ENCODE measurements at regions not wholly inside any gene's neighbourhood (a gene's known extent, or its start where the extent isn't known, plus 50 kb on each side); places are given as distances from the start of the nearest gene placed in this dataset.

GRCh38 chr18:61261870-61262269 is 71.4 kb upstream of the CDH20 start:
- H3F3A ChIP-seq (ENCODE audit: insufficient read depth, low read length): no peaks in the 10 kb centered on the region
- no peaks in the 10 kb centered on the region for H3K9me3 ChIP-seq (ENCODE audit: low read length)
- H3K27ac ChIP-seq (ENCODE audit: low read depth, low read length, poor library complexity, severe bottlenecking): no peak overlapping the region
- H3K9ac ChIP-seq (ENCODE audit: low read length): no peak overlapping the region
- no peak overlapping the region for H3K4me2 ChIP-seq (ENCODE audit: low read length)
- no peaks in the 10 kb centered on the region for H3K79me2 ChIP-seq (ENCODE audit: insufficient read depth, low read length)
- TF ChIP-seq CTCF (IDR thresholded peaks at IDR 0.05; ENCODE audit: low read length) (no peak), EZH2 (IDR thresholded peaks at IDR 0.05; ENCODE audit: borderline replicate concordance, low read length) (no peak)
- no peaks in the 10 kb centered on the region for H3K27me3 ChIP-seq (ENCODE audit: insufficient read depth, low read length)
- H2AFZ ChIP-seq (ENCODE audit: low read length): no peak overlapping the region
- H3K4me1 ChIP-seq (ENCODE audit: insufficient read depth, low read length, severe bottlenecking): no peaks in the 10 kb centered on the region
- no peaks in the 10 kb centered on the region for H3K9me2 ChIP-seq (ENCODE audit: low read depth, low read length)
- H3K4me3 ChIP-seq (ENCODE audit: low read depth, low read length, poor library complexity, severe bottlenecking): no peak overlapping the region
- H4K20me1 ChIP-seq (ENCODE audit: insufficient read depth, low read length): no peaks in the 10 kb centered on the region
- no peaks in the 10 kb centered on the region for H3K36me3 ChIP-seq (ENCODE audit: insufficient read depth, low read length)

- no peak for TF ChIP-seq CTCF (IDR thresholded peaks at IDR 0.05; ENCODE audit: low read length)
- TF ChIP-seq EZH2 (IDR thresholded peaks at IDR 0.05; ENCODE audit: borderline replicate concordance, low read length): no peak
- H3K4me2 ChIP-seq (ENCODE audit: low read length): no peak overlapping the region
- H3K79me2 ChIP-seq (ENCODE audit: insufficient read depth, low read length): no peaks in the 10 kb centered on the region
- no peaks in the 10 kb centered on the region for H3K4me1 ChIP-seq (ENCODE audit: insufficient read depth, low read length, severe bottlenecking)
- no peak overlapping the region for H3K9ac ChIP-seq (ENCODE audit: low read length)
- no peaks in the 10 kb centered on the region for H3K9me2 ChIP-seq (ENCODE audit: low read depth, low read length)
- no peaks in the 10 kb centered on the region for H3K9me3 ChIP-seq (ENCODE audit: low read length)
- H3K36me3 ChIP-seq (ENCODE audit: insufficient read depth, low read length): no peaks in the 10 kb centered on the region
- H3K27me3 ChIP-seq (ENCODE audit: insufficient read depth, low read length): no peaks in the 10 kb centered on the region
- H2AFZ ChIP-seq (ENCODE audit: low read length): no peak overlapping the region
- H3K4me3 ChIP-seq (ENCODE audit: low read depth, low read length, poor library complexity, severe bottlenecking): no peak overlapping the region
- H4K20me1 ChIP-seq (ENCODE audit: insufficient read depth, low read length): no peaks in the 10 kb centered on the region
- no peak overlapping the region for H3K27ac ChIP-seq (ENCODE audit: low read depth, low read length, poor library complexity, severe bottlenecking)
- H3F3A ChIP-seq (ENCODE audit: insufficient read depth, low read length): no peaks in the 10 kb centered on the region
Measured at GRCh38 chr18:61272793-61273192, 60.4 kb upstream of the CDH20 start.

GRCh38 chr18:61273533-61273932 is 59.7 kb upstream of the CDH20 start:
- H3K9me3 ChIP-seq (ENCODE audit: low read length): no peaks in the 10 kb centered on the region

More at GRCh38 chr18:61273533-61273932, 59.7 kb upstream of the CDH20 start:
- no peaks in the 10 kb centered on the region for H4K20me1 ChIP-seq (ENCODE audit: insufficient read depth, low read length)
- no peaks in the 10 kb centered on the region for H3K36me3 ChIP-seq (ENCODE audit: insufficient read depth, low read length)
- no peak overlapping the region for H3K4me2 ChIP-seq (ENCODE audit: low read length)
- H2AFZ ChIP-seq (ENCODE audit: low read length): no peak overlapping the region
- no peaks in the 10 kb centered on the region for H3K9me2 ChIP-seq (ENCODE audit: low read depth, low read length)
- no peaks in the 10 kb centered on the region for H3K79me2 ChIP-seq (ENCODE audit: insufficient read depth, low read length)
- H3K9ac ChIP-seq (ENCODE audit: low read length): no peak overlapping the region
- H3K27ac ChIP-seq (ENCODE audit: low read depth, low read length, poor library complexity, severe bottlenecking): no peak overlapping the region
- no peaks in the 10 kb centered on the region for H3K27me3 ChIP-seq (ENCODE audit: insufficient read depth, low read length)
- H3K4me3 ChIP-seq (ENCODE audit: low read depth, low read length, poor library complexity, severe bottlenecking): no peak overlapping the region
- H3F3A ChIP-seq (ENCODE audit: insufficient read depth, low read length): no peaks in the 10 kb centered on the region
- TF ChIP-seq EZH2 (IDR thresholded peaks at IDR 0.05; ENCODE audit: borderline replicate concordance, low read length) (no peak), CTCF (IDR thresholded peaks at IDR 0.05; ENCODE audit: low read length) (no peak)
- no peaks in the 10 kb centered on the region for H3K4me1 ChIP-seq (ENCODE audit: insufficient read depth, low read length, severe bottlenecking)

Data from OCI-LY1 (cell line).